ENCODE measurements at regions not wholly inside any gene's neighbourhood (a gene's known extent, or its start where the extent isn't known, plus 50 kb on each side); places are given as distances from the start of the nearest gene placed in this dataset.

DNA sequence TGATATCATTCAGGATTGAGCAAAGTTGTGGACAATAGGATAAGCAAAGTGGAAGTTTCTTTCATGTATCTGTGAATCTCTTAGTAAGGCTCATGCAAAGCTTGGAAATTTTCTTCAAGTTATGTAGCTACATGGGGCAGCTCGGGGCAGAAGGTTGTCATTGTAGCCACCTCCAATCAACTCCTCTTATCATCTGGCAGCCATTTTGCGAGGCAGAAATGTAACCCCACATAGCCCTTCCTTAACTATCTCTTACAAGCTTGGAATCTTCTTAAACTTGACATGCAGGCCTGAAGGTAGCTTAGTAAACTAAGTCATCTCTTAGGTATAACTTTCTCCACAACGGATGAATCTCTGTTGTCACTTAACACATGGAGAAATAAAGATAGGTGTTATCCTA, 392.8 kb downstream of the AASDHPPT start:
- Histone ChIP-seq H3K4me1 (ENCODE audit: insufficient read depth, low read length) (peaks cover 63% of the 10 kb centered on the region), H3K36me3 (ENCODE audit: low read depth, low read length) (peaks cover 2% of the 10 kb centered on the region; the same call in 1 of the 2 replicates), H3K4me3 (ENCODE audit: low read length) (no peak overlapping the region), H3K27me3 (ENCODE audit: low read length) (no peaks in the 10 kb centered on the region), H3K9ac (ENCODE audit: low read length) (no peak overlapping the region), H3F3A (ENCODE audit: low read length, unreplicated experiment) (no peaks in the 10 kb centered on the region), H2AFZ (ENCODE audit: low read length) (no peak overlapping the region), H3K27ac (ENCODE audit: low read length) (no peak overlapping the region), H3K9me3 (ENCODE audit: low read length) (peaks cover 4% of the 10 kb centered on the region; the same call in 1 of the 2 replicates), H3K9me2 (replicated peaks; ENCODE audit: low read length) (no peaks in the 10 kb centered on the region), H3K4me2 (ENCODE audit: low read length) (no peak overlapping the region), H3K79me2 (ENCODE audit: low read length) (no peaks in the 10 kb centered on the region), H4K20me1 (ENCODE audit: low read length) (no peaks in the 10 kb centered on the region)
- TF ChIP-seq, protein P1, sequence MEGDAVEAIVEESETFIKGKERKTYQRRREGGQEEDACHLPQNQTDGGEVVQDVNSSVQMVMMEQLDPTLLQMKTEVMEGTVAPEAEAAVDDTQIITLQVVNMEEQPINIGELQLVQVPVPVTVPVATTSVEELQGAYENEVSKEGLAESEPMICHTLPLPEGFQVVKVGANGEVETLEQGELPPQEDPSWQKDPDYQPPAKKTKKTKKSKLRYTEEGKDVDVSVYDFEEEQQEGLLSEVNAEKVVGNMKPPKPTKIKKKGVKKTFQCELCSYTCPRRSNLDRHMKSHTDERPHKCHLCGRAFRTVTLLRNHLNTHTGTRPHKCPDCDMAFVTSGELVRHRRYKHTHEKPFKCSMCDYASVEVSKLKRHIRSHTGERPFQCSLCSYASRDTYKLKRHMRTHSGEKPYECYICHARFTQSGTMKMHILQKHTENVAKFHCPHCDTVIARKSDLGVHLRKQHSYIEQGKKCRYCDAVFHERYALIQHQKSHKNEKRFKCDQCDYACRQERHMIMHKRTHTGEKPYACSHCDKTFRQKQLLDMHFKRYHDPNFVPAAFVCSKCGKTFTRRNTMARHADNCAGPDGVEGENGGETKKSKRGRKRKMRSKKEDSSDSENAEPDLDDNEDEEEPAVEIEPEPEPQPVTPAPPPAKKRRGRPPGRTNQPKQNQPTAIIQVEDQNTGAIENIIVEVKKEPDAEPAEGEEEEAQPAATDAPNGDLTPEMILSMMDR (conservative IDR thresholded peaks at IDR 0.05; ENCODE audit: low read depth, low read length) = no peak
- TF ChIP-seq EZH2phosphoT487 (IDR thresholded peaks at IDR 0.05; ENCODE audit: borderline replicate concordance, low read length) (no peak), EZH2 (IDR thresholded peaks at IDR 0.05; ENCODE audit: low read length, unreplicated experiment) (no peak)
- no peak for DNase-seq
- intact Hi-C loops (cut with micrococcal nuclease) = no loop called here
- no TSS peak for BruUV-seq (replicated peaks)
- ATAC-seq = no peak
- ChIA-PET POLR2A (ENCODE audit: unreplicated experiment) (no interaction called here), CTCF (no interaction called here)

DNA sequence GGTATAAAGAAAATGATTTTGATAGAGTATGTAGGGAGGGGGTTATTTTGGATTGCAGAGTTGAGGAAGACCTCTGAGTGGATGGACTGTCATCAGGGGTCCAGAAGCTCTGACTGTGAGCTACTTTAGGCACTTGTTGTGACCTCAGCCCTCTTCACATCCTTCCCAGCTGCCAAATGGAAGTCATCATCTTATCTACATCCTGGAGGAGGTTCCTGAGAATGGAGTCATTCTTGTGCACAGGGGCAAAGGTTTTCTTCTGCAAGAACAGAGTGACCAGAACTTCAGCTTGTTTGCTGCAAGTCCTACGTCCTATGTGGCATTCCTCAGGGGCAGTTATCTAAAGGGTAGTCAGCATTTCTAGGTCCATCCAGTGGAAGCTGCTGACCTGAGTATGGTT, 393.8 kb downstream of the AASDHPPT start:
- Histone ChIP-seq H3K79me2 (ENCODE audit: low read length) (no peaks in the 10 kb centered on the region), H3K9me3 (ENCODE audit: low read length) (peaks cover 4% of the 10 kb centered on the region; the same call in 1 of the 2 replicates), H3K4me1 (ENCODE audit: insufficient read depth, low read length) (peaks cover 53% of the 10 kb centered on the region), H3K4me2 (ENCODE audit: low read length) (no peak overlapping the region), H2AFZ (ENCODE audit: low read length) (no peak overlapping the region), H4K20me1 (ENCODE audit: low read length) (no peaks in the 10 kb centered on the region), H3K36me3 (ENCODE audit: low read depth, low read length) (peaks cover 2% of the 10 kb centered on the region; the same call in 1 of the 2 replicates), H3F3A (ENCODE audit: low read length, unreplicated experiment) (no peaks in the 10 kb centered on the region), H3K9me2 (replicated peaks; ENCODE audit: low read length) (no peaks in the 10 kb centered on the region), H3K9ac (ENCODE audit: low read length) (no peak overlapping the region), H3K4me3 (ENCODE audit: low read length) (no peak overlapping the region), H3K27ac (ENCODE audit: low read length) (no peak overlapping the region), H3K27me3 (ENCODE audit: low read length) (no peaks in the 10 kb centered on the region)
- ChIA-PET POLR2A (ENCODE audit: unreplicated experiment) (no interaction called here), CTCF (no interaction called here)
- intact Hi-C loops (cut with micrococcal nuclease) = no loop called here
- ATAC-seq = no peak
- no peak for DNase-seq
- no TSS peak for BruUV-seq (replicated peaks)
- TF ChIP-seq, protein P1 (conservative IDR thresholded peaks at IDR 0.05; ENCODE audit: low read depth, low read length) = no peak
- TF ChIP-seq EZH2 (IDR thresholded peaks at IDR 0.05; ENCODE audit: low read length, unreplicated experiment) (no peak), EZH2phosphoT487 (IDR thresholded peaks at IDR 0.05; ENCODE audit: borderline replicate concordance, low read length) (no peak)

DNA sequence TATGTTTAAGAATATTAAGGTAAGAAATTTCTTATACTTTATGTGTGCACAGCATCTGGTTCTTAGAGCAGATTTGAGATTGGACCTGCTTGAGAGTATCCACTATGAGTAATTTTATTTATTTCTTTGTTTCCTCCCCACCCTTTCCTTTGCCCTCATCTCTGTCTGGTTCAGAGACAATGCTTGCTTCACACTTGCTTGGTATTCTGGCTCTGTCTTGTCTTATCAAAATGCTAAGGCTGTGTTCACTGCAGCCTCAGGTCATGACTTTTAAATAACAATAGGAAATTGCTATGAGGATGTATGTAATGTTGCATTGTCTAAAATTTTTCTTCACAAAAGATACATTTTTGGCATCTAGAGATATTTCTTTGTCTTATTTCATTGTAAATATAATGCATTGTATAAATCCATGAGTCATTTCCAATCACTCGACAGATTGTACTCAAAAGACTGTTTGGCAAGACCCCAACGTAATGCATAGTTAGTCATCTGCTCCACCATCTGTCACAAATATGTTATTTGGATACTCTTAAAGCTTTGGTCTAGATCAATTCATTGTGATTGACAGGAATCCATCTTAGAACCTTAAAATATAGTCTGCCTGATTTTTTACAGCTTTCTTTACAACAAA, 395.7 kb downstream of the AASDHPPT start:
- no peak overlapping the region for H3K4me3 ChIP-seq (ENCODE audit: low read length)
- peak overlapping the region; percentile 14 for H3K4me2 ChIP-seq (ENCODE audit: low read length)
- H3K4me1 ChIP-seq (ENCODE audit: insufficient read depth, low read length) = peaks cover 36% of the 10 kb centered on the region
- H3K79me2 ChIP-seq (ENCODE audit: low read length) = no peaks in the 10 kb centered on the region
- no peak overlapping the region for H2AFZ ChIP-seq (ENCODE audit: low read length)
- ChIA-PET POLR2A (ENCODE audit: unreplicated experiment) (no interaction called here), CTCF (no interaction called here)
- H3K9me3 ChIP-seq (ENCODE audit: low read length) = peaks cover 4% of the 10 kb centered on the region; the same call in 1 of the 2 replicates
- H3K36me3 ChIP-seq (ENCODE audit: low read depth, low read length) = peaks cover 2% of the 10 kb centered on the region; the same call in 1 of the 2 replicates
- H3K27me3 ChIP-seq (ENCODE audit: low read length) = no peaks in the 10 kb centered on the region
- intact Hi-C loops (cut with micrococcal nuclease) = no loop called here
- H3K27ac ChIP-seq (ENCODE audit: low read length) = peak overlapping the region; percentile 25
- peak; percentile 77 for ATAC-seq
- H3F3A ChIP-seq (ENCODE audit: low read length, unreplicated experiment) = no peaks in the 10 kb centered on the region
- peak; percentile 90 for DNase-seq
- no peak overlapping the region for H3K9ac ChIP-seq (ENCODE audit: low read length)
- no peaks in the 10 kb centered on the region for H4K20me1 ChIP-seq (ENCODE audit: low read length)
- H3K9me2 ChIP-seq (replicated peaks; ENCODE audit: low read length) = no peaks in the 10 kb centered on the region
- no TSS peak for BruUV-seq (replicated peaks)
- no peak for TF ChIP-seq EZH2phosphoT487 (IDR thresholded peaks at IDR 0.05; ENCODE audit: borderline replicate concordance, low read length)
- TF ChIP-seq EZH2 (IDR thresholded peaks at IDR 0.05; ENCODE audit: low read length, unreplicated experiment) = no peak
- TF ChIP-seq, protein P1 (conservative IDR thresholded peaks at IDR 0.05; ENCODE audit: low read depth, low read length) = no peak

All from PC-3 (cell line).